DND-41 (cell line): ENCODE measurements at regions not wholly inside any gene's neighbourhood (a gene's known extent, or its start where the extent isn't known, plus 50 kb on each side); places are given as distances from the start of the nearest gene placed in this dataset.

Experiments used
- ATAC-seq: fragments of 200-7000 bp; cut with Tn5 transposase; 3 replicates; pipeline ENCODE4 v1.9.1; 2021; ENCODE audit warnings: low read depth; ENCODE audit not compliant: insufficient read depth
- DNase-seq: peaks from one replicate; pipeline ENCODE4 v3.0.0-alpha.2; 2020
- H2AFZ ChIP-seq: 2 replicates; pipeline ENCODE4 v1.6.0; 2012; ENCODE audit warnings: low read depth, low read length
- H3K27ac ChIP-seq: 2 replicates; pipeline ENCODE4 v1.5.1; 2012; ENCODE audit warnings: low read length, inconsistent platforms
- H3K27me3 ChIP-seq: fragments of 200-600 bp; sonication (generic); 2 replicates; pipeline ENCODE4 v1.6.0; 2012; ENCODE audit warnings: low read length, mild to moderate bottlenecking, inconsistent platforms; ENCODE audit not compliant: insufficient read depth, poor library complexity
- H3K36me3 ChIP-seq: 2 replicates; pipeline ENCODE4 v1.5.1; 2012; ENCODE audit warnings: low read length, inconsistent platforms; ENCODE audit not compliant: insufficient read depth
- H3K4me1 ChIP-seq: 2 replicates; pipeline ENCODE4 v1.5.1; 2012; ENCODE audit warnings: mild to moderate bottlenecking, low read length; ENCODE audit not compliant: insufficient read depth
- H3K4me2 ChIP-seq: 2 replicates; pipeline ENCODE4 v1.6.0; 2012; ENCODE audit warnings: mild to moderate bottlenecking, moderate library complexity, low read length, inconsistent platforms; ENCODE audit not compliant: insufficient read depth
- H3K4me3 ChIP-seq, 2 experiments: fragments of 200-600 bp in 1 of 2; shearing (Covaris generic) in 1 of 2; 2 replicates each; pipeline ENCODE4 v1.5.1; 2012 to 2016; ENCODE audit warnings: inconsistent platforms in 2 of 2, low read length in 2 of 2, mild to moderate bottlenecking in 2 of 2, low read depth in 1 of 2, moderate library complexity in 1 of 2
- H3K79me2 ChIP-seq: 2 replicates; pipeline ENCODE4 v1.6.0; 2012; ENCODE audit warnings: low read length, inconsistent platforms; ENCODE audit not compliant: insufficient read depth
- H3K9ac ChIP-seq: 2 replicates; pipeline ENCODE4 v1.6.0; 2012; ENCODE audit warnings: low read depth, mild to moderate bottlenecking, inconsistent platforms, low read length, moderate library complexity
- H3K9me3 ChIP-seq: 2 replicates; pipeline ENCODE4 v1.5.1; 2012; ENCODE audit warnings: low read length, moderate library complexity, mild to moderate bottlenecking, inconsistent platforms; ENCODE audit not compliant: insufficient read depth, severe bottlenecking
- H4K20me1 ChIP-seq: 2 replicates; pipeline ENCODE4 v1.6.0; 2012; ENCODE audit warnings: low read length; ENCODE audit not compliant: insufficient read depth
- CTCF ChIP-seq: IDR thresholded peaks from 2 replicates; pipeline ENCODE4 v1.5.1; 2012; ENCODE audit warnings: borderline replicate concordance, low read length, moderate library complexity, mild to moderate bottlenecking; ENCODE audit not compliant: poor library complexity, severe bottlenecking; ENCODE audit errors: extremely low read depth
- EZH2 ChIP-seq: IDR thresholded peaks from 3 replicates; pipeline ENCODE4 v1.6.1; 2012; ENCODE audit warnings: borderline replicate concordance, low read depth, mild to moderate bottlenecking, moderate library complexity, low read length, inconsistent platforms; ENCODE audit not compliant: severe bottlenecking

GRCh38 chr18:45339810-45340550 lies 275.3 kb upstream of the SLC14A2 start:
- no peak overlapping the region for H3K4me3 ChIP-seq
- no peaks in the 10 kb centered on the region for H4K20me1 ChIP-seq
- no peak for TF ChIP-seq EZH2
- no peak for TF ChIP-seq CTCF
- H3K36me3 ChIP-seq, result no peaks in the 10 kb centered on the region
- no peaks in the 10 kb centered on the region for H3K9me3 ChIP-seq
- DNase-seq, result no peak
- no peak overlapping the region for H3K4me2 ChIP-seq
- H2AFZ ChIP-seq, result no peak overlapping the region
- H3K4me1 ChIP-seq, result no peaks in the 10 kb centered on the region
- no peak for ATAC-seq
- H3K9ac ChIP-seq, result no peak overlapping the region
- no peak overlapping the region for H3K27ac ChIP-seq
- H3K79me2 ChIP-seq, result no peaks in the 10 kb centered on the region
- H3K27me3 ChIP-seq, result peaks cover 3% of the 10 kb centered on the region

- TF ChIP-seq EZH2 (no peak), CTCF (no peak)
- no peaks in the 10 kb centered on the region for H4K20me1 ChIP-seq
- no peaks in the 10 kb centered on the region for H3K4me1 ChIP-seq
- H3K9ac ChIP-seq, result no peak overlapping the region
- H3K9me3 ChIP-seq, result no peaks in the 10 kb centered on the region
- no peak for DNase-seq
- H3K4me3 ChIP-seq, result no peak overlapping the region
- peaks cover 3% of the 10 kb centered on the region for H3K27me3 ChIP-seq
- H3K36me3 ChIP-seq, result no peaks in the 10 kb centered on the region
- no peak overlapping the region for H2AFZ ChIP-seq
- H3K4me2 ChIP-seq, result no peak overlapping the region
- ATAC-seq, result no peak
- H3K79me2 ChIP-seq, result no peaks in the 10 kb centered on the region
- H3K27ac ChIP-seq, result no peak overlapping the region
Observed at GRCh38 chr18:45340884-45341283, 274.4 kb upstream of the SLC14A2 start.

DNA sequence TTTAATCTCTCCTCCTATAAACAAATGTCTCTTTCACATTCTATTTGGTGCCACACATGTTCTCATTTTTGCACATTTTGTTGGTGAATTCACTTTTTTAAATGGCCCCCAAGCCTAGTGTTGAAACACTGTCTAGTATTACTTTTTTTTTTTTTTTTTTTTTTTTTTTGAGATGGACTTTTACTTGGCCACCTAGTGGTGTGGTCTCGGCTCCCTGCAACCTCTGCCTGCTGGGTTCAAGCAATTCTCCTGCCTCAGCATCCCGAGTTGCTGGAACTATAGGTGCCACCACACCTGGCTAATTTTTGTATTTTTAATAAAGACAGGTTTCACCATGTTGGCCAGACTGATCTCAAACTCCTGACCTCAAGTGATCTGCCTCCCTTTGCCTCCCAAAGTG lies 273.8 kb upstream of the SLC14A2 start:
- Histone ChIP-seq H4K20me1 (no peaks in the 10 kb centered on the region), H3K27me3 (peaks cover under 1% of the 10 kb centered on the region), H3K9me3 (no peaks in the 10 kb centered on the region), H3K79me2 (no peaks in the 10 kb centered on the region), H3K27ac (no peak overlapping the region), H3K36me3 (no peaks in the 10 kb centered on the region), H3K4me2 (no peak overlapping the region), H2AFZ (no peak overlapping the region), H3K4me3 (no peak overlapping the region), H3K4me1 (no peaks in the 10 kb centered on the region), H3K9ac (no peak overlapping the region)
- TF ChIP-seq CTCF (no peak), EZH2 (no peak)
- ATAC-seq (no peak), DNase-seq (no peak)

DNA sequence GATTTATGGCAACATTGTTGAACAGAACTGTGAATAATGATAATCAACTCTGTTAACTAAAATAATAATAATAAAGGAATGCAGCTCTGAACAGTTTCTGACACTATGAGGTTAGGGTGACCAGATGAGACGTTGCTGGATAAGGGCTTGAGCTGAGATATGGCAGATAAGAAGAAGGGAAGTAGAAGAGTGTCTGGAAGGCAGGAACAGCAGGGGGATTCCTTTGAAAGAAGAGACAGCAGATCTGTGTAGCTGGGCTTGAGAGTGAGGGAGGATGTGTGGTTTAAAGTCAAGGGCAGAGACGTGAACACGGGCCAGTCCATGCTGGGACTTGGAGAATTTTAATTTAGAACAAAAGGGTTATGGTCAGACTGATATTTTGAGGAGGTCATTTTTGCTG lies 273.1 kb upstream of the SLC14A2 start:
- no peaks in the 10 kb centered on the region for H3K79me2 ChIP-seq
- no peak for DNase-seq
- H3K4me2 ChIP-seq, result no peak overlapping the region
- TF ChIP-seq CTCF, result no peak
- no peak for TF ChIP-seq EZH2
- no peak overlapping the region for H3K4me3 ChIP-seq
- H3K9me3 ChIP-seq, result no peaks in the 10 kb centered on the region
- no peaks in the 10 kb centered on the region for H4K20me1 ChIP-seq
- H3K4me1 ChIP-seq, result no peaks in the 10 kb centered on the region
- no peaks in the 10 kb centered on the region for H3K36me3 ChIP-seq
- H2AFZ ChIP-seq, result no peak overlapping the region
- no peak for ATAC-seq
- no peaks in the 10 kb centered on the region for H3K27me3 ChIP-seq
- H3K27ac ChIP-seq, result no peak overlapping the region
- no peak overlapping the region for H3K9ac ChIP-seq
